B cell (primary cell): ENCODE measurements at regions not wholly inside any gene's neighbourhood (a gene's known extent, or its start where the extent isn't known, plus 50 kb on each side); places are given as distances from the start of the nearest gene placed in this dataset.
"Not testable (repeated sequence)": the region's sequence is repeated elsewhere in the genome, so short reads cannot be mapped to it uniquely, and the experiment has no call there.

Source experiments
- ATAC-seq: fragments of 200-7000 bp; cut with Tn5 transposase; one replicate; pipeline ENCODE4 v1.10.0; 2021; ENCODE audit warnings: low read depth, mild to moderate bottlenecking, moderate number of reproducible peaks, moderate library complexity
- CTCF ChIA-PET: fragments of 350-600 bp; sonication (Branson Sonifier 250); formaldehyde crosslinking; loops from one replicate; lab custom pipeline; 2021; ENCODE audit warnings: antibody characterized with exemption, inconsistent platforms; lab: Charles Lee
- POLR2A ChIA-PET: fragments of 350-600 bp; sonication (Branson Sonifier 250); formaldehyde crosslinking; loops from one replicate; lab custom pipeline; 2021; ENCODE audit warnings: antibody characterized with exemption; lab: Charles Lee
- DNase-seq: peaks from one replicate; pipeline ENCODE4 v3.0.0; 2013
- H2AFZ ChIP-seq: 2 replicates; pipeline ENCODE4 v1.6.1; 2012; ENCODE audit warnings: mild to moderate bottlenecking, low read depth, low read length; ENCODE audit not compliant: insufficient read depth, poor library complexity, severe bottlenecking
- H3K27ac ChIP-seq, 2 donors: 1 replicate in 1 of 2; 2 replicates in 1 of 2; pipeline ENCODE4 v1.5.1; 2012 to 2013; ENCODE audit warnings: low read length in 2 of 2, mild to moderate bottlenecking in 2 of 2, moderate library complexity in 1 of 2
- H3K27me3 ChIP-seq, 4 experiments: fragments of 200-600 bp in 1 of 4; sonication (generic) in 1 of 4; replicated peaks in 1 of 4; 1 replicate in 2 of 4; 2 replicates in 2 of 4; pipeline versions ENCODE4 v1.6.1 to v1.7.0; 2013 to 2016; ENCODE audit warnings: low read length in 3 of 4, mild to moderate bottlenecking in 2 of 4, mixed read lengths in 1 of 4, moderate library complexity in 1 of 4; ENCODE audit not compliant: insufficient read depth in 4 of 4, control insufficient read depth in 3 of 4; ENCODE audit errors: control extremely low read depth in 1 of 4
- H3K36me3 ChIP-seq, 2 experiments: replicated peaks in 1 of 2; 1 replicate in 1 of 2; 2 replicates in 1 of 2; pipeline versions ENCODE4 v1.6.1 to v1.7.1; 2013; ENCODE audit warnings: low read length in 1 of 2; ENCODE audit not compliant: insufficient read depth in 2 of 2, control insufficient read depth in 1 of 2; ENCODE audit errors: control extremely low read depth in 1 of 2, extremely low read depth in 1 of 2
- H3K4me1 ChIP-seq, 2 donors: fragments of 200-600 bp in 1 of 2; sonication (generic) in 1 of 2; 1 replicate in 1 of 2; 2 replicates in 1 of 2; pipeline versions ENCODE4 v1.5.1 to v1.6.1; 2013 to 2017; ENCODE audit warnings: low read length in 2 of 2; ENCODE audit not compliant: control insufficient read depth in 2 of 2, insufficient read depth in 2 of 2
- H3K4me2 ChIP-seq: replicated peaks from 2 replicates; pipeline ENCODE3; 2012; ENCODE audit warnings: mild to moderate bottlenecking, low read depth, low read length; ENCODE audit not compliant: poor library complexity, severe bottlenecking
- H3K4me3 ChIP-seq, 5 experiments: fragments of 200-600 bp in 1 of 5; sonication (generic) in 1 of 5; 1 replicate in 3 of 5; 2 replicates in 2 of 5; pipeline versions ENCODE4 v1.5.1 to v1.7.0; 2011 to 2016; ENCODE audit warnings: low read length in 4 of 5, mild to moderate bottlenecking in 4 of 5, low read depth in 2 of 5, control low read depth in 1 of 5, moderate library complexity in 1 of 5; ENCODE audit not compliant: insufficient read depth in 1 of 5; ENCODE audit errors: control extremely low read depth in 1 of 5, extremely low read depth in 1 of 5
- H3K79me2 ChIP-seq: fragments of 200-600 bp; sonication (generic); one replicate; pipeline ENCODE4 v1.6.0; 2016; ENCODE audit warnings: low read length; ENCODE audit not compliant: control insufficient read depth, insufficient read depth
- H3K9ac ChIP-seq: fragments of 200-600 bp; sonication (generic); 2 replicates; pipeline ENCODE4 v1.6.1; 2017; ENCODE audit warnings: mild to moderate bottlenecking, low read length, moderate library complexity
- H3K9me3 ChIP-seq, 3 donors: one replicate each; pipeline versions ENCODE4 v1.6.1 to v1.7.1; 2013; ENCODE audit warnings: low read length in 2 of 3; ENCODE audit not compliant: control insufficient read depth in 2 of 3, insufficient read depth in 1 of 3; ENCODE audit errors: control extremely low read depth in 1 of 3
- H4K20me1 ChIP-seq: 2 replicates; pipeline ENCODE4 v1.6.0; 2012; ENCODE audit warnings: mild to moderate bottlenecking, low read length; ENCODE audit not compliant: insufficient read depth, control insufficient read depth, poor library complexity, severe bottlenecking
- H3K27ac Mint-ChIP-seq: one replicate; pipeline ENCODE4 v1.8.0; 2021; ENCODE audit warnings: mixed read lengths
- H3K27me3 Mint-ChIP-seq: one replicate; pipeline ENCODE4 v1.8.0; 2021; ENCODE audit warnings: mixed read lengths
- H3K4me1 Mint-ChIP-seq: one replicate; pipeline ENCODE4 v1.8.0; 2021; ENCODE audit warnings: mixed read lengths
- H3K4me3 Mint-ChIP-seq: one replicate; pipeline ENCODE4 v1.8.0; 2021; ENCODE audit warnings: mixed read lengths
- H3K9me3 Mint-ChIP-seq: one replicate; pipeline ENCODE4 v1.8.0; 2022; ENCODE audit warnings: mixed read lengths; ENCODE audit not compliant: insufficient read depth
- WGBS: methylation state at CpG from one replicate; pipeline ENCODE4 v1.1.5; 2013; ENCODE audit warnings: missing lambda C conversion rate; ENCODE audit not compliant: insufficient coverage; 5-methylcytosine and 5-hydroxymethylcytosine counted together
- intact Hi-C: fragments of 100-400 bp; cut with micrococcal nuclease; formaldehyde crosslinking; loops from one replicate; pipeline ENCODE4 v1.10.0; 2022

DNA sequence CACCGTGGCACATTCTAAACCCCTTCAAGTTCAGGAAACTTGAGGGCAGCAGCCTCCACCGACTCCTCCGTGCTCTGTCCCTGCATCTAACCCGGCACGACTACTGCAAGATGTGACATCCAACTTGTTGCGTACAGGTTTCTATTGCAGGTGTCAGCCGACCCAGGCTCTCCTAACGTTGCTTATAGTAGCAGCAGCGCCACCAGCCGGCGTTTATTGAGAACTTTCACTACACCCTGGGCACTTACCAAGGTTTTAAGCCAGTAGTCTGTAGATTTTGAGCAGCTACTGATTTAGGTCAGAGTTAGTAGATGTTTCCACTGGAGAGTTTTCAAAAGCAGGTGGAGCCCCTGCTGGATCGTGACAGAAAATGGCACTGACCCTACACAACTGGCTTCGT is 123.8 kb upstream of the PRKX start:
- H3K9ac ChIP-seq, H3K27me3 ChIP-seq, H3K27ac ChIP-seq, H3K4me2 ChIP-seq, H3K4me1 Mint-ChIP-seq, ATAC-seq, H3K79me2 ChIP-seq, DNase-seq, H3K27me3 Mint-ChIP-seq, POLR2A ChIA-PET, H3K9me3 Mint-ChIP-seq, intact Hi-C loops, H3K4me3 ChIP-seq, H3K9me3 ChIP-seq, H3K4me1 ChIP-seq, H3K4me3 Mint-ChIP-seq, H4K20me1 ChIP-seq, H3K36me3 ChIP-seq, H3K27ac Mint-ChIP-seq, H2AFZ ChIP-seq, CTCF ChIA-PET: not testable (repeated sequence)
- no CpG with 5 or more reads among the region's 13 CpGs for WGBS

- H3K27ac ChIP-seq, DNase-seq, CTCF ChIA-PET, H3K9me3 Mint-ChIP-seq, H3K4me2 ChIP-seq, H3K4me3 Mint-ChIP-seq, POLR2A ChIA-PET, H3K27me3 Mint-ChIP-seq, ATAC-seq, H3K27me3 ChIP-seq, H3K9ac ChIP-seq, H3K9me3 ChIP-seq, intact Hi-C loops, H3K4me1 Mint-ChIP-seq, H3K4me3 ChIP-seq, H2AFZ ChIP-seq, H3K36me3 ChIP-seq, H3K4me1 ChIP-seq, H3K79me2 ChIP-seq, H4K20me1 ChIP-seq, H3K27ac Mint-ChIP-seq: not testable (repeated sequence)
- no CpG with 5 or more reads among the region's 11 CpGs for WGBS
Measured at GRCh38 chrX:3833761-3834542, 120.5 kb upstream of the PRKX start.

- H3K9me3 ChIP-seq, POLR2A ChIA-PET, H4K20me1 ChIP-seq, H3K4me1 ChIP-seq, H3K79me2 ChIP-seq, H3K4me1 Mint-ChIP-seq, intact Hi-C loops, H3K27me3 Mint-ChIP-seq, H3K9ac ChIP-seq, H3K4me2 ChIP-seq, H3K4me3 ChIP-seq, H3K27me3 ChIP-seq, H3K4me3 Mint-ChIP-seq, H3K27ac Mint-ChIP-seq, H3K36me3 ChIP-seq, ATAC-seq, DNase-seq, H3K9me3 Mint-ChIP-seq, H2AFZ ChIP-seq, H3K27ac ChIP-seq, CTCF ChIA-PET: not testable (repeated sequence)
- no CpG with 5 or more reads among the region's 9 CpGs for WGBS
Measured at GRCh38 chrX:3830020-3830419, 116.6 kb upstream of the PRKX start.

GRCh38 chrX:3829041-3829531 is 115.6 kb upstream of the PRKX start:
- H3K27ac Mint-ChIP-seq, H4K20me1 ChIP-seq, H3K9me3 Mint-ChIP-seq, H3K4me1 ChIP-seq, DNase-seq, POLR2A ChIA-PET, H2AFZ ChIP-seq, H3K4me3 Mint-ChIP-seq, H3K27ac ChIP-seq, H3K9ac ChIP-seq, H3K27me3 Mint-ChIP-seq, H3K4me3 ChIP-seq, H3K4me1 Mint-ChIP-seq, H3K4me2 ChIP-seq, H3K79me2 ChIP-seq, intact Hi-C loops, H3K27me3 ChIP-seq, H3K9me3 ChIP-seq, CTCF ChIA-PET, ATAC-seq, H3K36me3 ChIP-seq: not testable (repeated sequence)
- no CpG with 5 or more reads among the region's 12 CpGs for WGBS
